Fibroblast of lung (primary cell): ENCODE measurements at regions not wholly inside any gene's neighbourhood (a gene's known extent, or its start where the extent isn't known, plus 50 kb on each side); places are given as distances from the start of the nearest gene placed in this dataset.

ENCODE experiments used
- DNase-seq, 2 donors: peaks; one replicate each; pipeline versions ENCODE4 v3.0.0 to v3.0.0-alpha.2; 2010; ENCODE audit warnings: low read depth in 2 of 2
- H2AFZ ChIP-seq: 2 replicates; pipeline ENCODE4 v1.5.1; 2012; ENCODE audit warnings: low read length, control low read depth, inconsistent platforms
- H3K27ac ChIP-seq: 2 replicates; pipeline ENCODE4 v1.5.1; 2011; ENCODE audit warnings: low read length, control low read depth; ENCODE audit not compliant: insufficient read depth
- H3K27me3 ChIP-seq: 2 replicates; pipeline ENCODE4 v1.5.1; 2011; ENCODE audit warnings: mild to moderate bottlenecking, low read length; ENCODE audit not compliant: control insufficient read depth, insufficient read depth
- H3K36me3 ChIP-seq: 2 replicates; pipeline ENCODE4 v1.5.1; 2011; ENCODE audit warnings: low read length; ENCODE audit not compliant: control insufficient read depth, insufficient read depth
- H3K4me1 ChIP-seq: 2 replicates; pipeline ENCODE4 v1.5.1; 2011; ENCODE audit warnings: low read length; ENCODE audit not compliant: control insufficient read depth, insufficient read depth; ENCODE audit errors: extremely low read depth
- H3K4me2 ChIP-seq: 2 replicates; pipeline ENCODE4 v1.5.1; 2011; ENCODE audit warnings: low read length, control low read depth; ENCODE audit not compliant: insufficient read depth; ENCODE audit errors: extremely low read depth
- H3K4me3 ChIP-seq, 4 experiments: fragments of 200-600 bp in 1 of 4; sonication (generic) in 1 of 4; replicated peaks in 1 of 4; 2 replicates each; pipeline ENCODE4 v1.5.1; 2011 to 2016; ENCODE audit warnings: low read length in 4 of 4, low read depth in 3 of 4, mild to moderate bottlenecking in 3 of 4, control low read depth in 2 of 4, inconsistent platforms in 1 of 4, mixed read lengths in 1 of 4; ENCODE audit not compliant: insufficient read depth in 1 of 4; ENCODE audit errors: control extremely low read depth in 1 of 4
- H3K79me2 ChIP-seq: 2 replicates; pipeline ENCODE4 v1.5.1; 2012; ENCODE audit warnings: mild to moderate bottlenecking, low read length, inconsistent platforms; ENCODE audit not compliant: control insufficient read depth, insufficient read depth
- H3K9ac ChIP-seq: 2 replicates; pipeline ENCODE4 v1.5.1; 2011; ENCODE audit warnings: mild to moderate bottlenecking, low read length, control low read depth; ENCODE audit not compliant: insufficient read depth
- H3K9me3 ChIP-seq: 2 replicates; pipeline ENCODE4 v1.5.1; 2012; ENCODE audit warnings: low read depth, low read length; ENCODE audit not compliant: control insufficient read depth, insufficient read depth
- H4K20me1 ChIP-seq: 2 replicates; pipeline ENCODE4 v1.5.1; 2011; ENCODE audit warnings: low read length; ENCODE audit not compliant: control insufficient read depth, insufficient read depth; ENCODE audit errors: extremely low read depth
- CTCF ChIP-seq, 2 donors: IDR thresholded peaks in 1 of 2; conservative IDR thresholded peaks in 1 of 2; 1 replicate in 1 of 2; 2 replicates in 1 of 2; pipeline ENCODE4 v1.5.1; 2011 to 2012; ENCODE audit warnings: low read length in 2 of 2, control low read depth in 1 of 2, inconsistent platforms in 1 of 2, low read depth in 1 of 2, mild to moderate bottlenecking in 1 of 2
- EZH2 ChIP-seq: IDR thresholded peaks from 2 replicates; pipeline ENCODE4 v1.5.1; 2012; ENCODE audit warnings: low read length, control low read depth, mild to moderate bottlenecking; ENCODE audit errors: missing control alignments

- H3K9ac ChIP-seq: no peak overlapping the region
- H3K27me3 ChIP-seq: peaks cover 4% of the 10 kb centered on the region
- H3K36me3 ChIP-seq: no peaks in the 10 kb centered on the region
- no peak overlapping the region for H3K4me2 ChIP-seq
- no peaks in the 10 kb centered on the region for H3K79me2 ChIP-seq
- no peaks in the 10 kb centered on the region for H3K4me1 ChIP-seq
- no peak overlapping the region for H2AFZ ChIP-seq
- DNase-seq: no peak
- no peaks in the 10 kb centered on the region for H3K9me3 ChIP-seq
- no peak overlapping the region for H3K4me3 ChIP-seq
- TF ChIP-seq EZH2 (no peak), CTCF (conservative IDR thresholded peaks at IDR 0.05 in 1 of 2, IDR thresholded peaks at IDR 0.05 in 1 of 2; ENCODE audit: low read depth in 1 of 2, low read length in 2 of 2) (no peak)
- H4K20me1 ChIP-seq: no peaks in the 10 kb centered on the region
- H3K27ac ChIP-seq: no peak overlapping the region
Measured at GRCh38 chr5:66329078-66329477, 185.0 kb downstream of the SREK1 start.

GRCh38 chr5:66333192-66333591, 189.1 kb downstream of the SREK1 start:
- H3K4me3 ChIP-seq: no peak overlapping the region
- TF ChIP-seq CTCF (conservative IDR thresholded peaks at IDR 0.05 in 1 of 2, IDR thresholded peaks at IDR 0.05 in 1 of 2; ENCODE audit: low read depth in 1 of 2, low read length in 2 of 2) (no peak), EZH2 (no peak)

GRCh38 chr5:66337626-66338226, 193.6 kb downstream of the SREK1 start:
- H3K4me2 ChIP-seq: no peak overlapping the region

More at GRCh38 chr5:66333192-66333591, 189.1 kb downstream of the SREK1 start:
- Histone ChIP-seq H3K9me3 (no peaks in the 10 kb centered on the region), H3K36me3 (no peaks in the 10 kb centered on the region), H3K27ac (no peak overlapping the region), H3K79me2 (no peaks in the 10 kb centered on the region), H4K20me1 (no peaks in the 10 kb centered on the region), H3K27me3 (peaks cover 4% of the 10 kb centered on the region), H3K4me2 (no peak overlapping the region), H3K4me1 (no peaks in the 10 kb centered on the region), H3K9ac (no peak overlapping the region), H2AFZ (no peak overlapping the region)
- DNase-seq: no peak

More at GRCh38 chr5:66337626-66338226, 193.6 kb downstream of the SREK1 start:
- Histone ChIP-seq H2AFZ (no peak overlapping the region), H3K36me3 (no peaks in the 10 kb centered on the region), H3K9ac (no peak overlapping the region), H3K27ac (no peak overlapping the region), H3K79me2 (no peaks in the 10 kb centered on the region), H3K27me3 (peaks cover 4% of the 10 kb centered on the region), H4K20me1 (no peaks in the 10 kb centered on the region), H3K4me3 (no peak overlapping the region), H3K4me1 (no peaks in the 10 kb centered on the region), H3K9me3 (no peaks in the 10 kb centered on the region)
- no peak for TF ChIP-seq EZH2
- TF ChIP-seq CTCF (conservative IDR thresholded peaks at IDR 0.05 in 1 of 2, IDR thresholded peaks at IDR 0.05 in 1 of 2; ENCODE audit: low read depth in 1 of 2, low read length in 2 of 2): no peak
- no peak for DNase-seq
